Activated naive CD4-positive, alpha-beta T cell treated with anti-CD3 and anti-CD28 coated beads, Interleukin-2, amount 50 U/mL, for 24 hours (primary cell): ENCODE measurements at regions not wholly inside any gene's neighbourhood (a gene's known extent, or its start where the extent isn't known, plus 50 kb on each side); places are given as distances from the start of the nearest gene placed in this dataset.

Experiments used
- H3K27ac Mint-ChIP-seq: one replicate; pipeline ENCODE4 v1.8.0; 2021; ENCODE audit warnings: mild to moderate bottlenecking, mixed read lengths
- H3K27me3 Mint-ChIP-seq: one replicate; pipeline ENCODE4 v1.8.0; 2021; ENCODE audit warnings: mixed read lengths
- H3K36me3 Mint-ChIP-seq: one replicate; pipeline ENCODE4 v1.8.0; 2021; ENCODE audit warnings: mixed read lengths
- H3K4me1 Mint-ChIP-seq: one replicate; pipeline ENCODE4 v1.8.0; 2021; ENCODE audit warnings: mixed read lengths
- H3K4me3 Mint-ChIP-seq: one replicate; pipeline ENCODE4 v1.8.0; 2021; ENCODE audit warnings: mild to moderate bottlenecking, mixed read lengths
- H3K9me3 Mint-ChIP-seq: one replicate; pipeline ENCODE4 v1.8.0; 2021; ENCODE audit warnings: mixed read lengths

- no peak overlapping the region for H3K27ac Mint-ChIP-seq
- no peaks in the 10 kb centered on the region for H3K9me3 Mint-ChIP-seq
- no peaks in the 10 kb centered on the region for H3K4me1 Mint-ChIP-seq
- H3K27me3 Mint-ChIP-seq: no peaks in the 10 kb centered on the region
- no peak overlapping the region for H3K4me3 Mint-ChIP-seq
- H3K36me3 Mint-ChIP-seq: no peaks in the 10 kb centered on the region
These were observed 134.9 kb upstream of the NDUFV2 start for GRCh38 chr18:8967573-8967972.

GRCh38 chr18:8969639-8970390 is 132.7 kb upstream of the NDUFV2 start:
- no peaks in the 10 kb centered on the region for H3K36me3 Mint-ChIP-seq
- H3K4me1 Mint-ChIP-seq: no peaks in the 10 kb centered on the region
- no peaks in the 10 kb centered on the region for H3K9me3 Mint-ChIP-seq
- H3K27me3 Mint-ChIP-seq: no peaks in the 10 kb centered on the region
- H3K4me3 Mint-ChIP-seq: no peak overlapping the region
- no peak overlapping the region for H3K27ac Mint-ChIP-seq

- H3K36me3 Mint-ChIP-seq: no peaks in the 10 kb centered on the region
- H3K4me1 Mint-ChIP-seq: no peaks in the 10 kb centered on the region
- no peak overlapping the region for H3K4me3 Mint-ChIP-seq
- no peak overlapping the region for H3K27ac Mint-ChIP-seq
- no peaks in the 10 kb centered on the region for H3K9me3 Mint-ChIP-seq
- no peaks in the 10 kb centered on the region for H3K27me3 Mint-ChIP-seq
These were observed 131.7 kb upstream of the NDUFV2 start for GRCh38 chr18:8970843-8971242.

- Mint-ChIP-seq H3K4me1 (no peaks in the 10 kb centered on the region), H3K4me3 (no peak overlapping the region), H3K27me3 (no peaks in the 10 kb centered on the region), H3K9me3 (no peaks in the 10 kb centered on the region), H3K27ac (no peak overlapping the region), H3K36me3 (no peaks in the 10 kb centered on the region)
These were observed 130.4 kb upstream of the NDUFV2 start for GRCh38 chr18:8972116-8972515.

GRCh38 chr18:8974279-8974678 is 128.2 kb upstream of the NDUFV2 start:
- Mint-ChIP-seq H3K4me3 (no peak overlapping the region), H3K9me3 (no peaks in the 10 kb centered on the region), H3K4me1 (no peaks in the 10 kb centered on the region), H3K27me3 (no peaks in the 10 kb centered on the region), H3K36me3 (no peaks in the 10 kb centered on the region), H3K27ac (no peak overlapping the region)

GRCh38 chr18:8974696-8975095 is 127.8 kb upstream of the NDUFV2 start:
- Mint-ChIP-seq H3K9me3 (no peaks in the 10 kb centered on the region), H3K4me1 (no peaks in the 10 kb centered on the region), H3K27ac (no peak overlapping the region), H3K27me3 (no peaks in the 10 kb centered on the region), H3K4me3 (no peak overlapping the region), H3K36me3 (no peaks in the 10 kb centered on the region)

- H3K4me1 Mint-ChIP-seq: no peaks in the 10 kb centered on the region
- H3K9me3 Mint-ChIP-seq: no peaks in the 10 kb centered on the region
- H3K27ac Mint-ChIP-seq: no peak overlapping the region
- H3K36me3 Mint-ChIP-seq: no peaks in the 10 kb centered on the region
- H3K4me3 Mint-ChIP-seq: no peak overlapping the region
- H3K27me3 Mint-ChIP-seq: no peaks in the 10 kb centered on the region
These were observed 126.9 kb upstream of the NDUFV2 start for GRCh38 chr18:8975624-8976023.

GRCh38 chr18:8976606-8977005 is 125.9 kb upstream of the NDUFV2 start:
- Mint-ChIP-seq H3K4me3 (no peak overlapping the region), H3K27ac (no peak overlapping the region)

GRCh38 chr18:8977166-8977565 is 125.3 kb upstream of the NDUFV2 start:
- Mint-ChIP-seq H3K27me3 (no peaks in the 10 kb centered on the region), H3K36me3 (no peaks in the 10 kb centered on the region), H3K27ac (no peak overlapping the region), H3K4me3 (no peak overlapping the region), H3K9me3 (no peaks in the 10 kb centered on the region), H3K4me1 (no peaks in the 10 kb centered on the region)

More at GRCh38 chr18:8976606-8977005, 125.9 kb upstream of the NDUFV2 start:
- no peaks in the 10 kb centered on the region for H3K4me1 Mint-ChIP-seq
- no peaks in the 10 kb centered on the region for H3K27me3 Mint-ChIP-seq
- no peaks in the 10 kb centered on the region for H3K9me3 Mint-ChIP-seq
- H3K36me3 Mint-ChIP-seq: no peaks in the 10 kb centered on the region

- no peaks in the 10 kb centered on the region for H3K4me1 Mint-ChIP-seq
- no peak overlapping the region for H3K27ac Mint-ChIP-seq
- H3K4me3 Mint-ChIP-seq: no peak overlapping the region
- H3K27me3 Mint-ChIP-seq: no peaks in the 10 kb centered on the region
- H3K36me3 Mint-ChIP-seq: no peaks in the 10 kb centered on the region
- no peaks in the 10 kb centered on the region for H3K9me3 Mint-ChIP-seq
These were observed 124.8 kb upstream of the NDUFV2 start for GRCh38 chr18:8977701-8978100.

- Mint-ChIP-seq H3K9me3 (no peaks in the 10 kb centered on the region), H3K4me1 (no peaks in the 10 kb centered on the region), H3K27ac (no peak overlapping the region), H3K4me3 (no peak overlapping the region), H3K36me3 (no peaks in the 10 kb centered on the region), H3K27me3 (no peaks in the 10 kb centered on the region)
These were observed 124.1 kb upstream of the NDUFV2 start for GRCh38 chr18:8978394-8978793.

GRCh38 chr18:8979258-8979988 is 123.1 kb upstream of the NDUFV2 start:
- H3K4me3 Mint-ChIP-seq: no peak overlapping the region
- no peaks in the 10 kb centered on the region for H3K36me3 Mint-ChIP-seq
- H3K27me3 Mint-ChIP-seq: peaks cover 2% of the 10 kb centered on the region
- H3K9me3 Mint-ChIP-seq: no peaks in the 10 kb centered on the region
- H3K4me1 Mint-ChIP-seq: no peaks in the 10 kb centered on the region
- no peak overlapping the region for H3K27ac Mint-ChIP-seq

GRCh38 chr18:8980496-8980895 is 122.0 kb upstream of the NDUFV2 start:
- no peak overlapping the region for H3K4me3 Mint-ChIP-seq
- no peak overlapping the region for H3K27ac Mint-ChIP-seq
- no peaks in the 10 kb centered on the region for H3K4me1 Mint-ChIP-seq

GRCh38 chr18:8980918-8981317 is 121.6 kb upstream of the NDUFV2 start:
- Mint-ChIP-seq H3K9me3 (no peaks in the 10 kb centered on the region), H3K27me3 (peaks cover 2% of the 10 kb centered on the region), H3K27ac (no peak overlapping the region), H3K4me1 (no peaks in the 10 kb centered on the region), H3K36me3 (no peaks in the 10 kb centered on the region), H3K4me3 (no peak overlapping the region)

More at GRCh38 chr18:8980496-8980895, 122.0 kb upstream of the NDUFV2 start:
- Mint-ChIP-seq H3K27me3 (peaks cover 2% of the 10 kb centered on the region), H3K9me3 (no peaks in the 10 kb centered on the region), H3K36me3 (no peaks in the 10 kb centered on the region)

- Mint-ChIP-seq H3K27ac (no peak overlapping the region), H3K9me3 (no peaks in the 10 kb centered on the region), H3K36me3 (no peaks in the 10 kb centered on the region), H3K27me3 (peaks cover 2% of the 10 kb centered on the region), H3K4me3 (no peak overlapping the region), H3K4me1 (no peaks in the 10 kb centered on the region)
These were observed 119.9 kb upstream of the NDUFV2 start for GRCh38 chr18:8982416-8983183.

GRCh38 chr18:8983195-8983594 is 119.3 kb upstream of the NDUFV2 start:
- Mint-ChIP-seq H3K27me3 (peaks cover 2% of the 10 kb centered on the region), H3K9me3 (no peaks in the 10 kb centered on the region), H3K27ac (no peak overlapping the region), H3K4me3 (no peak overlapping the region), H3K4me1 (no peaks in the 10 kb centered on the region), H3K36me3 (no peaks in the 10 kb centered on the region)
